Activated T-helper 1 cell treated with anti-CD3 and anti-CD28 coated beads, Interleukin-12 subunit alpha, Interleukin-12 subunit beta, Interleukin-2, Interleukin-4 antibody, amounts not matched to agents 30 ng/mL and 10 ng/mL and 1 ng/mL, durations not matched to agents 14 hours and 24 hours and 36 hours (primary cell): ENCODE measurements at regions not wholly inside any gene's neighbourhood (a gene's known extent, or its start where the extent isn't known, plus 50 kb on each side); places are given as distances from the start of the nearest gene placed in this dataset.

Source experiments
- DNase-seq: peaks from one replicate; pipeline ENCODE4 v3.0.0; 2021; ENCODE audit warnings: low spot score
- H3K27ac Mint-ChIP-seq: one replicate; pipeline ENCODE4 v1.8.0; 2021; ENCODE audit warnings: mild to moderate bottlenecking, mixed read lengths
- H3K27me3 Mint-ChIP-seq: one replicate; pipeline ENCODE4 v1.8.0; 2022; ENCODE audit warnings: mild to moderate bottlenecking, moderate library complexity, mixed read lengths; ENCODE audit not compliant: insufficient read depth
- H3K36me3 Mint-ChIP-seq: one replicate; pipeline ENCODE4 v1.8.0; 2021; ENCODE audit warnings: low read depth, mixed read lengths
- H3K4me1 Mint-ChIP-seq: one replicate; pipeline ENCODE4 v1.8.0; 2021; ENCODE audit warnings: low read depth, mixed read lengths
- H3K4me3 Mint-ChIP-seq: one replicate; pipeline ENCODE4 v1.8.0; 2021; ENCODE audit warnings: mild to moderate bottlenecking, moderate library complexity, mixed read lengths
- H3K9me3 Mint-ChIP-seq: one replicate; pipeline ENCODE4 v1.8.0; 2021; ENCODE audit warnings: mixed read lengths
- intact Hi-C: fragments of 100-400 bp; cut with micrococcal nuclease; formaldehyde crosslinking; loops from one replicate; pipeline ENCODE4 v1.15.1; 2024

DNA sequence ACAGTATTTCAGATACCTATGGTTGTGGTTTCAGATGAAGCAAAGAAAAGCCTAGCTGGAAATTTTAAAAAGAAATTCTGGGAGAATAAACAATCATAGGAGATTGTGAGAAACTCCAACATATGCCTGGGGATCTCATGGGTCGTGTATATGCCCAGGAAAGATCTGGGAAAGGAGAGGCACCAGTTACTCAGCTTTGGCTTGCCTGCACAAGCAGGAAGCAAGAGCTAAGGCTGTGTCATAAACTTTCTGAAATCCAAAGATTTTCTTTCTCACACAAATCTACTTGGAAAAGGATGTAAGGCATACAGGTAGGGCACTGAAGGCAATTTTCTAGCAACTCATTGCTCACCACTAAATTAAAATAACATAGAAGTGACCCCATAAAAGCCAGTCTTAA lies 373.6 kb downstream of the CDC14C start:
- H3K9me3 Mint-ChIP-seq, result peaks cover 4% of the 10 kb centered on the region
- no peak overlapping the region for H3K27ac Mint-ChIP-seq
- no peaks in the 10 kb centered on the region for H3K36me3 Mint-ChIP-seq
- H3K4me1 Mint-ChIP-seq, result no peaks in the 10 kb centered on the region
- H3K4me3 Mint-ChIP-seq, result no peak overlapping the region
- no peaks in the 10 kb centered on the region for H3K27me3 Mint-ChIP-seq
- no peak for DNase-seq
- intact Hi-C loops, result no loop called here

GRCh38 chr7:49308787-49309186 lies 384.4 kb downstream of the CDC14C start:
- no peak overlapping the region for H3K4me3 Mint-ChIP-seq
- no peaks in the 10 kb centered on the region for H3K27me3 Mint-ChIP-seq
- H3K27ac Mint-ChIP-seq, result no peak overlapping the region
- H3K9me3 Mint-ChIP-seq, result peaks cover 4% of the 10 kb centered on the region
- H3K4me1 Mint-ChIP-seq, result no peaks in the 10 kb centered on the region
- no peaks in the 10 kb centered on the region for H3K36me3 Mint-ChIP-seq
- intact Hi-C loops, result no loop called here
- no peak for DNase-seq

- Mint-ChIP-seq H3K27me3 (no peaks in the 10 kb centered on the region), H3K27ac (no peak overlapping the region), H3K4me1 (no peaks in the 10 kb centered on the region), H3K36me3 (no peaks in the 10 kb centered on the region), H3K4me3 (no peak overlapping the region), H3K9me3 (no peaks in the 10 kb centered on the region)
- intact Hi-C loops, result no loop called here
- DNase-seq, result no peak
These were observed 395.7 kb downstream of the CDC14C start for GRCh38 chr7:49320083-49320482.

- H3K27me3 Mint-ChIP-seq, result no peaks in the 10 kb centered on the region
- H3K4me3 Mint-ChIP-seq, result no peak overlapping the region
- H3K9me3 Mint-ChIP-seq, result no peaks in the 10 kb centered on the region
- no peak overlapping the region for H3K27ac Mint-ChIP-seq
- intact Hi-C loops, result no loop called here
- H3K36me3 Mint-ChIP-seq, result no peaks in the 10 kb centered on the region
- no peaks in the 10 kb centered on the region for H3K4me1 Mint-ChIP-seq
- DNase-seq, result no peak
These were observed 397.5 kb downstream of the CDC14C start for GRCh38 chr7:49321843-49322242.

GRCh38 chr7:49322476-49322875 lies 398.1 kb downstream of the CDC14C start:
- intact Hi-C loops, result no loop called here
- H3K4me3 Mint-ChIP-seq, result no peak overlapping the region
- no peaks in the 10 kb centered on the region for H3K9me3 Mint-ChIP-seq
- no peaks in the 10 kb centered on the region for H3K4me1 Mint-ChIP-seq
- no peaks in the 10 kb centered on the region for H3K36me3 Mint-ChIP-seq
- H3K27ac Mint-ChIP-seq, result no peak overlapping the region
- DNase-seq, result no peak
- H3K27me3 Mint-ChIP-seq, result no peaks in the 10 kb centered on the region

DNA sequence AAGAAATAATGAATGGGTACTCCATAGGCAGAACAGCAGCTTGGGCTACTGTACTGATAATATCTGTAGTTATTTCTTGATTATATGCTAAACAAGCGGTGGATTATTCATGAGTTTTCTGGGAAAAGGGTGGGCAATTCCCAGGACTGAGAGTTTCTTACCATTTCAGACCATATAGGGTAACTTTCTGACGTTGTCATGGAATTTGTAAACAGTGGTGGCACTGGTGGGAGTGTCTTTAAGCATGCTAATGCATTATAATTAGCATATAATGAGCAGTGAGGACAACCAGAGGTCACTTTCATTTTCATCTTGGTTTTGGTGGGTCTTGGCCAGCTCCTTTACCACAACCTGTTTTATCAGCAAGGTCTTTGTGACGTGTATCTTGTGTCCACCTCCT lies 399.7 kb downstream of the CDC14C start:
- no peak for DNase-seq
- no peak overlapping the region for H3K4me3 Mint-ChIP-seq
- H3K36me3 Mint-ChIP-seq, result no peaks in the 10 kb centered on the region
- H3K27ac Mint-ChIP-seq, result no peak overlapping the region
- H3K4me1 Mint-ChIP-seq, result no peaks in the 10 kb centered on the region
- intact Hi-C loops, result no loop called here
- no peaks in the 10 kb centered on the region for H3K9me3 Mint-ChIP-seq
- no peaks in the 10 kb centered on the region for H3K27me3 Mint-ChIP-seq

DNA sequence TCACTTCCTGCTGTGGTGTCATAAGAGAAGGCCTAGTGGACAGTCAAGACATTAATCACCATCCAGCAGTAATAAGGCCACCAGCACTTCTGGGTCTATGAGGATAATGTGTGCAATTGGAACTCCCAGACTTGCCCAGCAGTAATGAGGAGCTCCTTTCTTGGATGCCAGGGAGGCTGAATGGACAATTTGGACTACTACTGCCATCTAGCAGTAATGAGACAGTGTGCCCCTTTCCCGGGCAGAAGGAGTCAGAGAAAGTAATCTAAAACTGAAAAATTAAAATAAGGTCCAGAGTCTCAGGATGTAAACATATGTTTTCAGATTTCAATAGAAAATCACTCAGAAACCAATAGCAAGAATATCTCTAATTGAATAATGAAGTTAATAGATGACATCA lies 400.4 kb downstream of the CDC14C start:
- Mint-ChIP-seq H3K36me3 (no peaks in the 10 kb centered on the region), H3K4me3 (no peak overlapping the region), H3K27me3 (no peaks in the 10 kb centered on the region), H3K9me3 (no peaks in the 10 kb centered on the region), H3K4me1 (no peaks in the 10 kb centered on the region), H3K27ac (no peak overlapping the region)
- intact Hi-C loops, result no loop called here
- DNase-seq, result no peak

GRCh38 chr7:49325571-49325970 lies 401.2 kb downstream of the CDC14C start:
- Mint-ChIP-seq H3K4me3 (no peak overlapping the region), H3K4me1 (no peaks in the 10 kb centered on the region), H3K36me3 (no peaks in the 10 kb centered on the region), H3K27ac (no peak overlapping the region), H3K27me3 (no peaks in the 10 kb centered on the region), H3K9me3 (no peaks in the 10 kb centered on the region)
- DNase-seq, result no peak
- intact Hi-C loops, result no loop called here

DNA sequence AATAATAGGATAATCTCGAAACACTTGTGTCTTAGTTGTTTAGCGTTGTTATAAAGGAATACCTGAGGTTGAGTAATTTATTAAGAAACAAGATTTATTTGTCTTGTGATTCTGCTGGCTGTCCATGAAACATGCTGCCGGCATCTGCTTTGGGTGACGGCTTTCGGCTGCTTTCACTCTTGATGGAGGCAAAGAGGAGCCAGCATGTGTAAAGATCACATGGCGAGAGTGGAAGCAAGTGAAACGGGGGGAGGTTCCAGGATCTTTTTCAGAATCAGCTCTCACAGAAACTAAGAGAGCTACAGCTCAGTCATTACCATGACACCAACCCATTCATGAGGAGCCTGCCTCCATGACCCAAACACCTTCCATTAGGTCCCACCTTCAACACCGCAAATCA lies 402.8 kb downstream of the CDC14C start:
- H3K27ac Mint-ChIP-seq, result no peak overlapping the region
- no peaks in the 10 kb centered on the region for H3K36me3 Mint-ChIP-seq
- no peak for DNase-seq
- no peaks in the 10 kb centered on the region for H3K9me3 Mint-ChIP-seq
- H3K4me3 Mint-ChIP-seq, result no peak overlapping the region
- intact Hi-C loops, result no loop called here
- H3K4me1 Mint-ChIP-seq, result no peaks in the 10 kb centered on the region
- no peaks in the 10 kb centered on the region for H3K27me3 Mint-ChIP-seq

- Mint-ChIP-seq H3K27me3 (no peaks in the 10 kb centered on the region), H3K4me3 (no peak overlapping the region), H3K36me3 (no peaks in the 10 kb centered on the region), H3K4me1 (no peaks in the 10 kb centered on the region), H3K9me3 (no peaks in the 10 kb centered on the region), H3K27ac (no peak overlapping the region)
- intact Hi-C loops, result no loop called here
- no peak for DNase-seq
These were observed 409.0 kb downstream of the CDC14C start for GRCh38 chr7:49333180-49333881.

- Mint-ChIP-seq H3K4me3 (no peak overlapping the region), H3K27me3 (no peaks in the 10 kb centered on the region), H3K9me3 (no peaks in the 10 kb centered on the region), H3K36me3 (no peaks in the 10 kb centered on the region), H3K27ac (no peak overlapping the region), H3K4me1 (no peaks in the 10 kb centered on the region)
- DNase-seq, result no peak
- intact Hi-C loops, result no loop called here
These were observed 417.5 kb downstream of the CDC14C start for GRCh38 chr7:49341849-49342248.

DNA sequence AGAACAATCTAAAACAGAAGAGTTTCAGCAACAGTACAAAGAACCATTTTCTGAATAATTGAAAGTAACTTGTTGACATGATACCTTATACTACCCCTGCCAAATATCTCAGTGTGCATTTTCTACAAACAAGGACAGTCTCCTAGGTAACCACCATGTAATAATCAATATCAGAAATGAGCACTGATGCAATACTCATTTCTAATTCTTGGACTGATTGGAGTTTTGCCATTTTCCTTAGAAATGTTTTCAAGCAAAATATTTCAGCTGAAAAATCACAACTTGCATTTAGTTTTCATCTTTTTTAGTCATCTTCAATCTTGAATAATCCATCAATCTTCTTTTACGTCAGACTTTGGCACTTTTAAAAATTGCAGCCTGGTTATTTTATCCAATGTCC lies 420.2 kb downstream of the CDC14C start:
- Mint-ChIP-seq H3K4me3 (no peak overlapping the region), H3K4me1 (no peaks in the 10 kb centered on the region), H3K9me3 (no peaks in the 10 kb centered on the region), H3K27ac (no peak overlapping the region), H3K27me3 (no peaks in the 10 kb centered on the region), H3K36me3 (no peaks in the 10 kb centered on the region)
- DNase-seq, result no peak
- intact Hi-C loops, result no loop called here

DNA sequence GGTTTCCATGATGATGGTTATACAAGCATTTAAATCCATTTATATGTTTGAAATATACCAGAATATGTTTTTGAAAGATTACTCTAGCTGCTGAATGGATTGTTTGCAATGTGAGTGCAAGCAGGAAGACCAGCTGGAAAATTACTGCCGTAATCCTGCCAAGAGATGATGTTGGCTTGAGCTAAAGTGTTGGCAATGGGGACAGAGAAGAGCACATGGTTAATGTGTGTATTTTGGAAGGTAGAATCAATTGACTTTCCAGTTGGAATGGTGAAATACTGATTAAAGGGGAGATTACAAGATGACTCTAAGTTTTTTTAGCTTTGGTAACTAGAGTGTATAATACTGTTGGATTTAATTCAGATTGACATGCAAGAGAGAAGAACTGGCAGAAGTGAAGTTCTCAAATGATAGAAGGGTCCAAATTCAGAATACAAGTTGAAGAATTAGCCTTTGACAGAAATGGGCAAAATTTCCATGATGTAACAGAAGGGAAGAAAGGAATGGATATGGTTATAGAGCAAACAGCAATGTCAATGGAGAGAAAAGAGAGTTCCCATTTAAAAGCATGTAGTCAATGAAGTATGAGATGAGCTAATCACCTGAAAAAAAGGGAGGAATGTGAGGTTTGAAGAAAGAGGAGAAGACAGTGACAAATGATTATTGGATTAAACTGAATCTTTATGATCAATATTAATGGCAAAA lies 422.0 kb downstream of the CDC14C start:
- Mint-ChIP-seq H3K27ac (no peak overlapping the region), H3K36me3 (no peaks in the 10 kb centered on the region), H3K27me3 (no peaks in the 10 kb centered on the region), H3K9me3 (no peaks in the 10 kb centered on the region), H3K4me1 (no peaks in the 10 kb centered on the region), H3K4me3 (no peak overlapping the region)
- intact Hi-C loops, result no loop called here
- DNase-seq, result no peak

- Mint-ChIP-seq H3K9me3 (peaks cover 4% of the 10 kb centered on the region), H3K4me1 (no peaks in the 10 kb centered on the region), H3K27me3 (no peaks in the 10 kb centered on the region), H3K27ac (no peak overlapping the region), H3K36me3 (no peaks in the 10 kb centered on the region), H3K4me3 (no peak overlapping the region)
- no peak for DNase-seq
- intact Hi-C loops, result no loop called here
These were observed 406.4 kb upstream of the VWC2 start for GRCh38 chr7:49367072-49367471.
